Type B pancreatic cell (in vitro differentiated cells): ENCODE measurements at regions not wholly inside any gene's neighbourhood (a gene's known extent, or its start where the extent isn't known, plus 50 kb on each side); places are given as distances from the start of the nearest gene placed in this dataset.

Experiments used
- DNase-seq: peaks from one replicate; pipeline ENCODE4 v3.0.0; 2021; ENCODE audit warnings: mixed read lengths; ENCODE audit not compliant: unreplicated experiment; ENCODE audit errors: extremely low spot score
- H3K27ac Mint-ChIP-seq: 2 replicates; pipeline ENCODE4 v1.8.0; 2021; ENCODE audit warnings: mild to moderate bottlenecking, mixed read lengths
- H3K27me3 Mint-ChIP-seq: 2 replicates; pipeline ENCODE4 v1.8.0; 2021; ENCODE audit warnings: mixed read lengths
- H3K36me3 Mint-ChIP-seq: 2 replicates; pipeline ENCODE4 v1.8.0; 2021; ENCODE audit warnings: mixed read lengths
- H3K4me1 Mint-ChIP-seq: one replicate; pipeline ENCODE4 v1.8.0; 2021; ENCODE audit warnings: mixed read lengths; ENCODE audit not compliant: unreplicated experiment
- H3K4me3 Mint-ChIP-seq: 2 replicates; pipeline ENCODE4 v1.8.0; 2021; ENCODE audit warnings: mild to moderate bottlenecking, mixed read lengths
- H3K9me3 Mint-ChIP-seq: 2 replicates; pipeline ENCODE4 v1.8.0; 2021; ENCODE audit warnings: mixed read lengths
- CTCF ChIP-seq: fragments of 200-600 bp; sonication (generic); conservative IDR thresholded peaks from 2 replicates; pipeline ENCODE4 v1.5.0; 2021; ENCODE audit warnings: antibody characterized with exemption, mild to moderate bottlenecking

- Mint-ChIP-seq H3K4me1 (no peaks in the 10 kb centered on the region), H3K9me3 (no peaks in the 10 kb centered on the region), H3K36me3 (no peaks in the 10 kb centered on the region), H3K27ac (no peak overlapping the region), H3K27me3 (no peaks in the 10 kb centered on the region), H3K4me3 (no peak overlapping the region)
- TF ChIP-seq CTCF: no peak
- no peak for DNase-seq
Observed at GRCh38 chr2:226066391-226066790, 666.9 kb downstream of the NYAP2 start.

GRCh38 chr2:226064932-226065570, 665.5 kb downstream of the NYAP2 start:
- Mint-ChIP-seq H3K4me3 (no peak overlapping the region), H3K4me1 (no peaks in the 10 kb centered on the region), H3K36me3 (no peaks in the 10 kb centered on the region), H3K9me3 (no peaks in the 10 kb centered on the region), H3K27me3 (no peaks in the 10 kb centered on the region), H3K27ac (no peak overlapping the region)
- no peak for TF ChIP-seq CTCF
- DNase-seq: no peak

- H3K4me3 Mint-ChIP-seq: no peak overlapping the region
- no peaks in the 10 kb centered on the region for H3K9me3 Mint-ChIP-seq
- H3K27ac Mint-ChIP-seq: no peak overlapping the region
- H3K4me1 Mint-ChIP-seq: no peaks in the 10 kb centered on the region
- no peaks in the 10 kb centered on the region for H3K36me3 Mint-ChIP-seq
- no peak for TF ChIP-seq CTCF
- no peak for DNase-seq
- no peaks in the 10 kb centered on the region for H3K27me3 Mint-ChIP-seq
Observed at GRCh38 chr2:226063704-226064440, 664.4 kb downstream of the NYAP2 start.

- Mint-ChIP-seq H3K36me3 (no peaks in the 10 kb centered on the region), H3K27me3 (no peaks in the 10 kb centered on the region), H3K4me1 (no peaks in the 10 kb centered on the region), H3K9me3 (peaks cover 6% of the 10 kb centered on the region), H3K4me3 (no peak overlapping the region), H3K27ac (no peak overlapping the region)
- no peak for DNase-seq
- TF ChIP-seq CTCF: no peak
Observed at GRCh38 chr2:226059961-226060627, 660.6 kb downstream of the NYAP2 start.

GRCh38 chr2:226057914-226058313, 658.4 kb downstream of the NYAP2 start:
- Mint-ChIP-seq H3K4me1 (peaks cover 5% of the 10 kb centered on the region), H3K27ac (no peak overlapping the region), H3K36me3 (no peaks in the 10 kb centered on the region), H3K27me3 (no peaks in the 10 kb centered on the region), H3K4me3 (no peak overlapping the region), H3K9me3 (peaks cover 6% of the 10 kb centered on the region)
- TF ChIP-seq CTCF: no peak
- DNase-seq: no peak
